ENCODE measurements at regions not wholly inside any gene's neighbourhood (a gene's known extent, or its start where the extent isn't known, plus 50 kb on each side); places are given as distances from the start of the nearest gene placed in this dataset.

DNA sequence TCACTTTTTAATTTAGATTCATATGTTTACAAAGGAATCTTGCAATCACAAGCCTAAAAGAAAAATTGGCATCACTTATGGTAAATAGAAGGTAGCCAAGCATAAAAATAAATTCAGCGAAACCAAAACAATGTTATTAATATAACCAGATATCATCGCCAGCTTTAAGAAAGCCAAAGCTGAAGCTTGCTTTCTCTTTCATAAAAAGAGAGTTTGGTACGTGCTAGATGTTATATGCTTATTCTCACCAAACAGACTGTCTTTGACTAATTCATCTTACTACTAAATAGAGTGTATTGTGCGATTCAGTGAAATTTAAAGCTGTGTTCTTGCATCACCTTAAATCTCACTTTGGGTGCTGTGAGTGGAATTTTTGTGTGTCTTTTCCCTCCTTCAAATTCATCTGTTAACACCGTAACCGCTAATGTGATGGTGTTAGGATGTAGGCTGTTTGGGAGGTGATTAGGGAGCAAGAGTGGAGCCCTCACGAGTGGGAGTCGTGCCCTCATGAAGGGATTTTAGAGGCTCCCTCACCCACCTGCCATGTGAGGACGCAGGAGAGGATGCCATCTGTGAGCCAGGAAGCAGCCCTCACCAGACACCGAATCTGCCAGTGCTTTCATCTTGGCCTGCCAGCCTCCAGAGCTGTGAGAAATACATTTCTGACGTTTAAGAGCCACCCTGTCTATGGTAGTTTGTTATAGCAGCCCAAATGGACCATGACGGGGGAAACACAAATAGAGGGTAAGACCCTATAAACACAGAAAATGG, 134.1 kb upstream of the TMEM45B start:
- Histone ChIP-seq H3K4me3 (replicated peaks in 1 of 3) (no peak overlapping the region), H3K4me1 (no peaks in the 10 kb centered on the region), H3K27me3 (no peaks in the 10 kb centered on the region), H3K36me3 (no peaks in the 10 kb centered on the region), H3K27ac (no peak overlapping the region), H3K9me3 (no peaks in the 10 kb centered on the region)
- 78 to 82% methylated on average over 12 of the region's 12 CpGs for WGBS, 2 donors
- no peak for DNase-seq
- TF ChIP-seq, protein P1, sequence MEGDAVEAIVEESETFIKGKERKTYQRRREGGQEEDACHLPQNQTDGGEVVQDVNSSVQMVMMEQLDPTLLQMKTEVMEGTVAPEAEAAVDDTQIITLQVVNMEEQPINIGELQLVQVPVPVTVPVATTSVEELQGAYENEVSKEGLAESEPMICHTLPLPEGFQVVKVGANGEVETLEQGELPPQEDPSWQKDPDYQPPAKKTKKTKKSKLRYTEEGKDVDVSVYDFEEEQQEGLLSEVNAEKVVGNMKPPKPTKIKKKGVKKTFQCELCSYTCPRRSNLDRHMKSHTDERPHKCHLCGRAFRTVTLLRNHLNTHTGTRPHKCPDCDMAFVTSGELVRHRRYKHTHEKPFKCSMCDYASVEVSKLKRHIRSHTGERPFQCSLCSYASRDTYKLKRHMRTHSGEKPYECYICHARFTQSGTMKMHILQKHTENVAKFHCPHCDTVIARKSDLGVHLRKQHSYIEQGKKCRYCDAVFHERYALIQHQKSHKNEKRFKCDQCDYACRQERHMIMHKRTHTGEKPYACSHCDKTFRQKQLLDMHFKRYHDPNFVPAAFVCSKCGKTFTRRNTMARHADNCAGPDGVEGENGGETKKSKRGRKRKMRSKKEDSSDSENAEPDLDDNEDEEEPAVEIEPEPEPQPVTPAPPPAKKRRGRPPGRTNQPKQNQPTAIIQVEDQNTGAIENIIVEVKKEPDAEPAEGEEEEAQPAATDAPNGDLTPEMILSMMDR (IDR thresholded peaks at IDR 0.05), result no peak
- no peak for TF ChIP-seq POLR2A (IDR thresholded peaks at IDR 0.05)
- intact Hi-C loops (cut with DNase I), result no loop called here

DNA sequence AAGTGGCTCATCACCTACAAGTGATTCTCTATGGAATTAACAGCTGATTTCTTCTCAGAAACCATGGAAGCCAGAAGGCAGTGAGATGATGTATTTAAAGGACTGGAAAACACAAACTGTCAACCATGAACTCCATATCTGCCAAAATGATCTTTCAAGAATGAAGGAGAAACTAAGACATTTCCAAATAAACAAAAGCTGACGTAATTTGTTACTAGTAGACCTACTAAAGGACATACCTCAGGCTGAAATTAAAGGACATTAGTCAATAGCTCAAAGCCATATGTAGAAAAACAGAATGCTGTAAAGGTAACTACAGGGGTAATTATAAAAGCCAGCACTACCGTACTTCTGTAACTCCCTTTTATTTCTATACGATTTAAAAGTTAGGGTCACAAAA, 129.4 kb upstream of the TMEM45B start:
- Histone ChIP-seq H3K36me3 (no peaks in the 10 kb centered on the region), H3K27me3 (no peaks in the 10 kb centered on the region), H3K27ac (no peak overlapping the region), H3K9me3 (no peaks in the 10 kb centered on the region), H3K4me1 (no peaks in the 10 kb centered on the region), H3K4me3 (replicated peaks in 1 of 3) (no peak overlapping the region)
- intact Hi-C loops (cut with DNase I), result no loop called here
- TF ChIP-seq, protein P1 (IDR thresholded peaks at IDR 0.05), result no peak
- 60 to 82% methylated on average over 3 of the region's 3 CpGs for WGBS, 2 donors
- DNase-seq, result no peak

DNA sequence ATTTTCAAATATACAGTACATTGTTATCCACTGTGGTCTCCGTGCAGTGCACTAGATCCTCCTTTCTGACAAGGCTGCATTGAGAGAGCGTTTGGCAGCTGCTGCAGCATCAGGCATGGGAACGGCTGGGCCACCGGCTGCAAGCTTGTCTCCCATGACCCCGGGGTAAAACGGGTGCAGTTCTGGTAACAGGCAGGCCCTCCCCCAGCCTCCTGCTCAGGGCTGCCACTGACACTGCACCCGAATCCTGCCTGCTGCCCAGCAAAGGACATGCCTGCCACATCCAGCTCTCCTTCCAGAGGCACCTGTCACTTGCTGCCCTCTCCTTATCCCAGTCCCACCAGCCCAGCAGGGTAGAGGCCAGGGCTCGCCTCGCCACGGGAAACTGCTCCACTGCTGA, 124.5 kb upstream of the TMEM45B start:
- Histone ChIP-seq H3K36me3 (no peaks in the 10 kb centered on the region), H3K27me3 (no peaks in the 10 kb centered on the region), H3K9me3 (no peaks in the 10 kb centered on the region), H3K4me3 (replicated peaks in 1 of 3) (no peak overlapping the region), H3K4me1 (no peaks in the 10 kb centered on the region), H3K27ac (no peak overlapping the region)
- WGBS, 2 donors, result 72 to 82% methylated on average over 10 of the region's 10 CpGs
- TF ChIP-seq POLR2A (IDR thresholded peaks at IDR 0.05), result no peak
- TF ChIP-seq, protein P1 (IDR thresholded peaks at IDR 0.05), result no peak
- DNase-seq, result no peak
- intact Hi-C loops (cut with DNase I), result loop anchor here (10.0 kb wide), 1 partner anchor 326 kb away; no protein-coding TSS in a partner anchor

DNA sequence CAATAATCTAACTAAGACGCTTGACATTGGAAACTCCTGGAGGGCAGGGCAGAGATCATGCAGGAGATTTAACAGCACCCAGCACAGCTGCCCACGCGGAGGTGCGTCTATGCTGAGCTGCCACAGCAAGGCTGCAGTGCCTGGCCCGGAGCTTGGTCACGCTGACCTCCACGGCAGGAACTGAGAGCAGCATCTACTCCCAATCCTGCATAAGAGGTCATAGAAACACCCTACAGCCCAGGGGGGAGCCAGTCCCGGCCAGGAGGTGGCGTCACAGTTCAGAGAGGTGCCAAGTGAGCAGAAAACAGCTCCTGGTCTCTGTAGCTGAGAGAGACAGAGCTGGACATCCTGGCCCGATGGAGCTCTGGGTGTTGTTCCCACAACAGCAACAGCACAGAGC, 121.1 kb upstream of the TMEM45B start:
- Histone ChIP-seq H3K4me1 (no peaks in the 10 kb centered on the region), H3K4me3 (replicated peaks in 1 of 3) (no peak overlapping the region), H3K27me3 (no peaks in the 10 kb centered on the region), H3K36me3 (no peaks in the 10 kb centered on the region), H3K9me3 (no peaks in the 10 kb centered on the region), H3K27ac (no peak overlapping the region)
- 78 to 85% methylated on average over 9 to 10 of the region's 10 CpGs for WGBS, 2 donors
- DNase-seq, result no peak
- intact Hi-C loops (cut with DNase I), result loop anchor here (10.0 kb wide), 1 partner anchor 330 kb away; no protein-coding TSS in a partner anchor
- TF ChIP-seq, protein P1 (IDR thresholded peaks at IDR 0.05), result no peak
- no peak for TF ChIP-seq POLR2A (IDR thresholded peaks at IDR 0.05)

DNA sequence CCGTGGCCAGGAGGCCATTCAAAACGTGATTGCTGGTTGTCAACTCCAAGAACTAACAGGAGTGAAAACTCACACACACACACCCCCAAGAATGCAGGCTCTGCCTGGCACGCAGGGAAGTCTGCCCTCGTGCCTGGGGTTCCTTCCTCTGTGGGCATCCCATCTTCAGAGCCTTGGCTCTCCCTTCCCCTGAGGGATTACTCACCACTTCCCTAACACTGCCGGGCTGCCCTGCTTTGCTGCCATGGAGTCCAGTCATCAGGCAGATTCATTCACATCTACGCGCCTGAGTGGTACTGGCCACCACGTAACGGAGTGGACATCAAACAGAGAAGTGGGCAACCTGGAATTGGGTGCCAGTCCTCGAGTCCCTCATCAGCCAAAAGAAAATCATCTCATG, 120.7 kb upstream of the TMEM45B start:
- H3K27ac ChIP-seq, result no peak overlapping the region
- no peaks in the 10 kb centered on the region for H3K27me3 ChIP-seq
- 81 to 89% methylated on average over 10 of the region's 10 CpGs for WGBS, 2 donors
- no peak overlapping the region for H3K4me3 ChIP-seq (replicated peaks in 1 of 3)
- intact Hi-C loops (cut with DNase I), result loop anchor here (10.0 kb wide), 1 partner anchor 330 kb away; no protein-coding TSS in a partner anchor
- no peaks in the 10 kb centered on the region for H3K4me1 ChIP-seq
- no peaks in the 10 kb centered on the region for H3K36me3 ChIP-seq
- no peaks in the 10 kb centered on the region for H3K9me3 ChIP-seq
- no peak for DNase-seq
- TF ChIP-seq, protein P1 (IDR thresholded peaks at IDR 0.05), result no peak

Data from thyroid gland (tissue), 4 donors.